H1 (cell line): ENCODE measurements at regions not wholly inside any gene's neighbourhood (a gene's known extent, or its start where the extent isn't known, plus 50 kb on each side); places are given as distances from the start of the nearest gene placed in this dataset.

Experiments used
- ATF3 ChIP-seq: IDR thresholded peaks from 2 replicates; pipeline ENCODE4 v1.6.1; 2011; ENCODE audit warnings: low read depth, mild to moderate bottlenecking, low read length; ENCODE audit not compliant: insufficient read depth
- KDM5A ChIP-seq: fragments of 200-600 bp; IDR thresholded peaks from 2 replicates; pipeline ENCODE4 v1.7.1; 2012; ENCODE audit warnings: mild to moderate bottlenecking, low read length, inconsistent platforms, mixed read lengths
- MAFK ChIP-seq: IDR thresholded peaks from 2 replicates; pipeline ENCODE4 v1.6.1; 2012; ENCODE audit warnings: low read depth, mild to moderate bottlenecking, improper control_type of control experiment, low read length
- TAF1 ChIP-seq: IDR thresholded peaks from 2 replicates; pipeline ENCODE4 v1.6.1; 2011; ENCODE audit warnings: mild to moderate bottlenecking, low read depth, low read length

- TF ChIP-seq KDM5A (no peak), ATF3 (no peak), MAFK (no peak), TAF1 (no peak)
Observed at GRCh38 chr3:31188112-31188511, 293.7 kb upstream of the GADL1 start.
